ENCODE measurements at regions not wholly inside any gene's neighbourhood (a gene's known extent, or its start where the extent isn't known, plus 50 kb on each side); places are given as distances from the start of the nearest gene placed in this dataset.

- H3K27me3 Mint-ChIP-seq = peaks cover 70% of the 10 kb centered on the region
These were observed 58.0 kb upstream of the SLC25A48 start for GRCh38 chr5:135776457-135776856.

DNA sequence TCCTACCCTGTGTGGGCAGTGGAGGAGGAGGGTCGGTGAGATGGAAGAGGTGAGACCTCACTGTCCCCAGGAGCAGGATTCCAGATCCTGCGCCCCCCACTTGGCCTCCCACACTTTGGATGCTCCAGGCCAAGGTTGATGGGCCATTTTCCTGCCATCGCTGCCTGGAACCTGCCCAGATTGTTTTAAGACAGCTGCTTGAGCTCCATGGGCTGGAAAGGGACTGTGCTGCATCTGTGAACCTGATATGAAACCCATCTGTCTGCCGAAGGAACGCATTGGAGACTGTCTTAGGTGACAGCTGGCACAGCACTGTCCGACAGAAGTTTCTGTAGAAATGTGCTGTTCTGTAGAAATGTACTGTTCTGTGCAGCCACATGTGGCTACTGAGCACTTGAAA is 72.7 kb upstream of the SLC25A48 start:
- no peak overlapping the region for H3K4me3 Mint-ChIP-seq
- TF ChIP-seq, protein P1, sequence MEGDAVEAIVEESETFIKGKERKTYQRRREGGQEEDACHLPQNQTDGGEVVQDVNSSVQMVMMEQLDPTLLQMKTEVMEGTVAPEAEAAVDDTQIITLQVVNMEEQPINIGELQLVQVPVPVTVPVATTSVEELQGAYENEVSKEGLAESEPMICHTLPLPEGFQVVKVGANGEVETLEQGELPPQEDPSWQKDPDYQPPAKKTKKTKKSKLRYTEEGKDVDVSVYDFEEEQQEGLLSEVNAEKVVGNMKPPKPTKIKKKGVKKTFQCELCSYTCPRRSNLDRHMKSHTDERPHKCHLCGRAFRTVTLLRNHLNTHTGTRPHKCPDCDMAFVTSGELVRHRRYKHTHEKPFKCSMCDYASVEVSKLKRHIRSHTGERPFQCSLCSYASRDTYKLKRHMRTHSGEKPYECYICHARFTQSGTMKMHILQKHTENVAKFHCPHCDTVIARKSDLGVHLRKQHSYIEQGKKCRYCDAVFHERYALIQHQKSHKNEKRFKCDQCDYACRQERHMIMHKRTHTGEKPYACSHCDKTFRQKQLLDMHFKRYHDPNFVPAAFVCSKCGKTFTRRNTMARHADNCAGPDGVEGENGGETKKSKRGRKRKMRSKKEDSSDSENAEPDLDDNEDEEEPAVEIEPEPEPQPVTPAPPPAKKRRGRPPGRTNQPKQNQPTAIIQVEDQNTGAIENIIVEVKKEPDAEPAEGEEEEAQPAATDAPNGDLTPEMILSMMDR (conservative IDR thresholded peaks at IDR 0.05) = no peak
- no peaks in the 10 kb centered on the region for H3K36me3 Mint-ChIP-seq
- DNase-seq (ENCODE audit: extremely low spot score, unreplicated experiment) = no peak
- no peaks in the 10 kb centered on the region for H3K4me1 Mint-ChIP-seq (ENCODE audit: unreplicated experiment)
- H3K27ac Mint-ChIP-seq = no peak overlapping the region
- peaks cover 19% of the 10 kb centered on the region for H3K27me3 Mint-ChIP-seq
- H3K9me3 Mint-ChIP-seq = no peaks in the 10 kb centered on the region

More at GRCh38 chr5:135776457-135776856, 58.0 kb upstream of the SLC25A48 start:
- H3K27ac Mint-ChIP-seq = no peak overlapping the region
- H3K4me3 Mint-ChIP-seq = no peak overlapping the region
- no peak for DNase-seq (ENCODE audit: extremely low spot score, unreplicated experiment)
- no peaks in the 10 kb centered on the region for H3K4me1 Mint-ChIP-seq (ENCODE audit: unreplicated experiment)
- H3K36me3 Mint-ChIP-seq = no peaks in the 10 kb centered on the region
- H3K9me3 Mint-ChIP-seq = no peaks in the 10 kb centered on the region
- TF ChIP-seq, protein P1 (conservative IDR thresholded peaks at IDR 0.05) = no peak

DNA sequence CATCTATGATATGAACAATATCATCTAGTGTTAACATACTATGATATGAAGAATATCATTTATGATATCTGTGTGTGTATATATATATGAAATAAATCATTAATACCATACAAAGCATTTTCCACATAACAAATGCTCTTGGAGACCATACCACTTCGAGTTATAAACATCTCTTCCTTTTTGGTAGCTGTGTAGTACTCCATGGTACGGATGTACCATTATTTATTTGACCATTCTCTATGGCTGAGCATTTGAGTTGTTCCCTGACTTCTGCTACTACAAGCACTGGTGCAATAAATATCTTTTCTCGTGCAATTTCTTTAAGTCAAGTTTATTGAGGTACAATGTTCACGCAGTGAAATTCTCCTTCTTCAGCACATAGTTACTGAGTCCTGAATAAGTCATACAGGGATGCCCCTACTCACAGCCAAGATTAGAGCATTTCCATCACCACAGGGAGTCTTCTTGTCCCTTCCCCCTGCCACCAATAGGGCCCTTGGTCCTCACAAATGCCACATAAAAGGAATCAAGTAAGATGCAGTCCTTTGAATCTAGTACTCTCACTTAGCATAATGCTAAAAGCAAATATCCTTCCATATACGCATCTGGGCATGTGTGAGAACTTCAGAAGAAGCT is 75.2 kb upstream of the SLC25A48 start:
- Mint-ChIP-seq H3K36me3 (no peaks in the 10 kb centered on the region), H3K9me3 (no peaks in the 10 kb centered on the region), H3K4me1 (ENCODE audit: unreplicated experiment) (no peaks in the 10 kb centered on the region), H3K27me3 (peaks cover 5% of the 10 kb centered on the region), H3K4me3 (no peak overlapping the region), H3K27ac (no peak overlapping the region)
- TF ChIP-seq, protein P1 (conservative IDR thresholded peaks at IDR 0.05) = no peak
- DNase-seq (ENCODE audit: extremely low spot score, unreplicated experiment) = no peak

DNA sequence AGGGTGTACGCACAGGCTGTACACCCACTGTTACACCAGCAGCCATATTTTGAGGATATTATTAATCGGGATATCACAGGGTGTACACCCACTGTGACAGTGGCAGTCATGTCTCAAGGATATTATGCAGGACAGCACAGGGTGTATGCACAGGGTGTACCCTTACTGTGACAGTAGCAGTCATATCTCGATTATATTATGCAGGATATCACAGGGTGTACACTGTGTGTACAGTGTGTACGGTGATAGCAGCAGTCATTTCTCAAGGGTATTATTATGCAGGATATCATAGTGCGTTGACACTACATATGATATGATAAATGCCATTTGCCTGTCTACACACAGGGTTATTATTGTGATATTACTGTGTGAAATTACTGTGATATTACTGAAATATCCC is 80.5 kb upstream of the SLC25A48 start:
- TF ChIP-seq, protein P1 (conservative IDR thresholded peaks at IDR 0.05) = no peak
- DNase-seq (ENCODE audit: extremely low spot score, unreplicated experiment) = no peak
- no peaks in the 10 kb centered on the region for H3K9me3 Mint-ChIP-seq
- H3K27me3 Mint-ChIP-seq = no peaks in the 10 kb centered on the region
- no peaks in the 10 kb centered on the region for H3K36me3 Mint-ChIP-seq
- H3K27ac Mint-ChIP-seq = no peak overlapping the region
- no peak overlapping the region for H3K4me3 Mint-ChIP-seq
- H3K4me1 Mint-ChIP-seq (ENCODE audit: unreplicated experiment) = no peaks in the 10 kb centered on the region

- no peak overlapping the region for H3K4me3 Mint-ChIP-seq
- H3K4me1 Mint-ChIP-seq (ENCODE audit: unreplicated experiment) = no peaks in the 10 kb centered on the region
- H3K27me3 Mint-ChIP-seq = peaks cover 6% of the 10 kb centered on the region
- no peaks in the 10 kb centered on the region for H3K36me3 Mint-ChIP-seq
- H3K27ac Mint-ChIP-seq = no peak overlapping the region
- TF ChIP-seq, protein P1 (conservative IDR thresholded peaks at IDR 0.05) = no peak
- DNase-seq (ENCODE audit: extremely low spot score, unreplicated experiment) = no peak
- H3K9me3 Mint-ChIP-seq = peaks cover 4% of the 10 kb centered on the region
These were observed 84.0 kb upstream of the SLC25A48 start for GRCh38 chr5:135750506-135750905.

Measured in type B pancreatic cell (in vitro differentiated cells).